Activated CD8-positive, alpha-beta T cell treated with anti-CD3 and anti-CD28 coated beads for 36 hours (primary cell): ENCODE measurements at regions not wholly inside any gene's neighbourhood (a gene's known extent, or its start where the extent isn't known, plus 50 kb on each side); places are given as distances from the start of the nearest gene placed in this dataset.

Experiments
- ATAC-seq: fragments of 200-7000 bp; cut with Tn5 transposase; one replicate; pipeline ENCODE4 v1.10.0; 2021; ENCODE audit warnings: mild to moderate bottlenecking, moderate library complexity
- CTCF ChIA-PET: fragments of 350-600 bp; sonication (Branson Sonifier 250); formaldehyde crosslinking; loops from one replicate; lab custom pipeline; 2021; ENCODE audit warnings: antibody characterized with exemption; lab: Charles Lee
- POLR2A ChIA-PET: fragments of 350-600 bp; sonication (Branson Sonifier 250); formaldehyde crosslinking; loops from one replicate; lab custom pipeline; 2021; ENCODE audit warnings: antibody characterized with exemption; lab: Charles Lee
- DNase-seq: peaks from one replicate; pipeline ENCODE4 v3.0.0-alpha.2; 2020
- H3K27ac Mint-ChIP-seq: one replicate; pipeline ENCODE4 v1.8.0; 2021; ENCODE audit warnings: mild to moderate bottlenecking, mixed read lengths
- H3K27me3 Mint-ChIP-seq: one replicate; pipeline ENCODE4 v1.8.0; 2021; ENCODE audit warnings: mixed read lengths
- H3K36me3 Mint-ChIP-seq: one replicate; pipeline ENCODE4 v1.8.0; 2021; ENCODE audit warnings: low read depth, mixed read lengths
- H3K4me1 Mint-ChIP-seq: one replicate; pipeline ENCODE4 v1.8.0; 2021; ENCODE audit warnings: low read depth, mixed read lengths
- H3K4me3 Mint-ChIP-seq: one replicate; pipeline ENCODE4 v1.8.0; 2021; ENCODE audit warnings: mild to moderate bottlenecking, moderate library complexity, mixed read lengths
- H3K9me3 Mint-ChIP-seq: one replicate; pipeline ENCODE4 v1.8.0; 2021; ENCODE audit warnings: mixed read lengths
- intact Hi-C: fragments of 100-400 bp; cut with micrococcal nuclease; formaldehyde crosslinking; loops from one replicate; pipeline ENCODE4 v1.10.0; 2022
- TF ChIP-seq, protein P1 (sequence below): fragments of 200-600 bp; IDR thresholded peaks from one replicate; pipeline ENCODE4 v1.8.0; 2022; ENCODE audit warnings: antibody characterized with exemption, mild to moderate bottlenecking

DNA sequence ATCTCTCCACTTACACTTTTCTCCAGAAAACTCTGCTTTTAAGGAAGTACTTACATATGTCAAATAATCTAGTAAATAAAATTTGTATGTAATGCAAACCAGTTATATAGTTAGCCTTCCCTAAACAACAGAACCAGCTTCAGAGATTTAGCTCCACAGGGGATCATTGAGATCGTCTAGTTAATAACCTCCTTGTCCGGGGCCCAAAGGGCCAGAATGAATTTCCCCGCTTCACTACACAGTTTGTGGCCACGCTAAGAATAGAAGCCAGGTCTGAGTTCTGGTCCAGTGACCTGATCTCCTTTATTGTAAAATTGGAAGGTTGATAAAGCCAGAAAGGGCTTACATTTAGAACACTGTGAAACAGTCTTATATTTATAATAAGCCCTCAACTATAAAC, 245.2 kb downstream of the TPBG start:
- Mint-ChIP-seq H3K4me3 (no peak overlapping the region), H3K9me3 (no peaks in the 10 kb centered on the region), H3K27ac (no peak overlapping the region), H3K36me3 (no peaks in the 10 kb centered on the region), H3K4me1 (no peaks in the 10 kb centered on the region), H3K27me3 (no peaks in the 10 kb centered on the region)
- CTCF ChIA-PET, result no interaction called here
- TF ChIP-seq, protein P1, sequence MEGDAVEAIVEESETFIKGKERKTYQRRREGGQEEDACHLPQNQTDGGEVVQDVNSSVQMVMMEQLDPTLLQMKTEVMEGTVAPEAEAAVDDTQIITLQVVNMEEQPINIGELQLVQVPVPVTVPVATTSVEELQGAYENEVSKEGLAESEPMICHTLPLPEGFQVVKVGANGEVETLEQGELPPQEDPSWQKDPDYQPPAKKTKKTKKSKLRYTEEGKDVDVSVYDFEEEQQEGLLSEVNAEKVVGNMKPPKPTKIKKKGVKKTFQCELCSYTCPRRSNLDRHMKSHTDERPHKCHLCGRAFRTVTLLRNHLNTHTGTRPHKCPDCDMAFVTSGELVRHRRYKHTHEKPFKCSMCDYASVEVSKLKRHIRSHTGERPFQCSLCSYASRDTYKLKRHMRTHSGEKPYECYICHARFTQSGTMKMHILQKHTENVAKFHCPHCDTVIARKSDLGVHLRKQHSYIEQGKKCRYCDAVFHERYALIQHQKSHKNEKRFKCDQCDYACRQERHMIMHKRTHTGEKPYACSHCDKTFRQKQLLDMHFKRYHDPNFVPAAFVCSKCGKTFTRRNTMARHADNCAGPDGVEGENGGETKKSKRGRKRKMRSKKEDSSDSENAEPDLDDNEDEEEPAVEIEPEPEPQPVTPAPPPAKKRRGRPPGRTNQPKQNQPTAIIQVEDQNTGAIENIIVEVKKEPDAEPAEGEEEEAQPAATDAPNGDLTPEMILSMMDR, result no peak
- ATAC-seq, result no peak
- intact Hi-C loops, result no loop called here
- DNase-seq, result no peak
- POLR2A ChIA-PET, result no interaction called here

DNA sequence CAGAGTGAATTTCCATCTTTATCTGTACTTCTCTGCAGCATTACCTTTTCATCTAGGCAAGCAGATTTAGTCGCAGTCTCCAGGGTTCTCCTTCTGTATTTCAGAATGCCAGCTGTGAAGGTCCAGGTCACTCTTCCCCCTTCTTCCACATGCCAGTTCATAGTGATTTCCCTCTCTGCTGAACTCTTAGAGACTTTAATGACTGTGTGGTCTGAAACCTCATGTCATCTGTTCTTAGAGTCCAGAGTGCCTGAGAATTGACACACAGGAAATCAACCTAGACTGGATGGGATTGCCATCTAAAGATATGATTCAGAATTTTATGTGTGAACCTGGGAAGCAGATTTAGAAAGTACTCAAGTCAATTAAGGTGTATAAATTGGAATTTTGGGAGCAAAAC, 248.1 kb downstream of the TPBG start:
- Mint-ChIP-seq H3K9me3 (no peaks in the 10 kb centered on the region), H3K4me1 (no peaks in the 10 kb centered on the region), H3K27me3 (no peaks in the 10 kb centered on the region), H3K36me3 (no peaks in the 10 kb centered on the region), H3K27ac (no peak overlapping the region), H3K4me3 (no peak overlapping the region)
- no peak for DNase-seq
- intact Hi-C loops, result no loop called here
- ChIA-PET CTCF (interaction anchor here (0.9 kb wide), 1 partner anchor 124 kb away, joined by 3 read pairs; no protein-coding TSS in a partner anchor), POLR2A (no interaction called here)
- no peak for ATAC-seq
- TF ChIP-seq, protein P1, result no peak

DNA sequence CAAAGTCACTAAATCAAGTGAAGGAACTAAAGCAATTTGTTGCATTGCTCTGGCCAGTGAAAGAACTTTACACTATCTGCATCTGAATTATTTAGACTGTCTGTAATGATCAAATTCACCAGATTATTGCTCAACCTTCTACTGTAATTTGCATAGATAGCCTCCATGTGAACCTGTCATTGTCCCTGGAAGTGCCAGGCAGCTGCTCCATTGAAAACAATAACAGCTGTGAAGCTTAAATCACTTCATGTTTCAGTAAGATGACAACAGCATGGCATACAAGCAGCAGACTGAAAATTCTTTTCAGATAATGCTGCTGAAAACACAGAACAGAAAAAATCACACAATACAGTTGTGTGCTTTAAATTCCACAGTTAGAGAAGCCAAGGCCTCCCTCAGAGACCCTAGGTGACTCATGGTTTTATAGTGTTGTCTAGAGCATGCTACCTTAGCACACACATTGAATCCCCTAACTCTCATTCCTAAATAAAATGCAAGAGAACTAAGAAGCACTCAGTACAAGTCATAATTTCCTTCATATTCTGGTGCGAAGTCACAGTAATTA, 248.9 kb downstream of the TPBG start:
- TF ChIP-seq, protein P1, result no peak
- H3K27me3 Mint-ChIP-seq, result no peaks in the 10 kb centered on the region
- ChIA-PET CTCF (interaction anchor here (0.9 kb wide), 1 partner anchor 125 kb away, joined by 3 read pairs; no protein-coding TSS in a partner anchor), POLR2A (no interaction called here)
- ATAC-seq, result no peak
- H3K4me3 Mint-ChIP-seq, result no peak overlapping the region
- no peaks in the 10 kb centered on the region for H3K9me3 Mint-ChIP-seq
- intact Hi-C loops, result no loop called here
- H3K4me1 Mint-ChIP-seq, result no peaks in the 10 kb centered on the region
- no peak overlapping the region for H3K27ac Mint-ChIP-seq
- no peak for DNase-seq
- no peaks in the 10 kb centered on the region for H3K36me3 Mint-ChIP-seq

DNA sequence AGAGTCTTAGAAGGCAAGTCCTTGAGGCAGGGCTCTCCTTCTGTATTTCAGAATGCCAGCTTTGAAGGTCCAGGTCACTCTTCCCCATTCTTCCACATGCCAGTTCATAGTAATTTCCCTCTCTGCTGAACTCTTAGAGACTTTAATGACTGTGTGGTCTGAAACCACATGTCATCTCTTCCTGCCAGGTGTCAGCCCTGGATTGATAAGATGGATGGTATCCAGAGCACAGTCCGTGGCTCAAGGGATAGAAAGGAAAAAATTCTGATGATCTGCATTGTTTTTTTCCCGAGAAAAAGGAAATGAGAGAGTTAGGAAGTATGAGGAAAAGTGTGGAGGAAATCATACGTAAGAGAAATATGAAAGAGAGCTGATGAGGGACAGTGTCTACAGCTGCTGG, 250.9 kb downstream of the TPBG start:
- Mint-ChIP-seq H3K27ac (no peak overlapping the region), H3K4me3 (no peak overlapping the region), H3K36me3 (no peaks in the 10 kb centered on the region), H3K9me3 (no peaks in the 10 kb centered on the region), H3K4me1 (no peaks in the 10 kb centered on the region), H3K27me3 (no peaks in the 10 kb centered on the region)
- intact Hi-C loops, result no loop called here
- ChIA-PET CTCF (no interaction called here), POLR2A (no interaction called here)
- DNase-seq, result no peak
- no peak for ATAC-seq
- TF ChIP-seq, protein P1, result no peak

DNA sequence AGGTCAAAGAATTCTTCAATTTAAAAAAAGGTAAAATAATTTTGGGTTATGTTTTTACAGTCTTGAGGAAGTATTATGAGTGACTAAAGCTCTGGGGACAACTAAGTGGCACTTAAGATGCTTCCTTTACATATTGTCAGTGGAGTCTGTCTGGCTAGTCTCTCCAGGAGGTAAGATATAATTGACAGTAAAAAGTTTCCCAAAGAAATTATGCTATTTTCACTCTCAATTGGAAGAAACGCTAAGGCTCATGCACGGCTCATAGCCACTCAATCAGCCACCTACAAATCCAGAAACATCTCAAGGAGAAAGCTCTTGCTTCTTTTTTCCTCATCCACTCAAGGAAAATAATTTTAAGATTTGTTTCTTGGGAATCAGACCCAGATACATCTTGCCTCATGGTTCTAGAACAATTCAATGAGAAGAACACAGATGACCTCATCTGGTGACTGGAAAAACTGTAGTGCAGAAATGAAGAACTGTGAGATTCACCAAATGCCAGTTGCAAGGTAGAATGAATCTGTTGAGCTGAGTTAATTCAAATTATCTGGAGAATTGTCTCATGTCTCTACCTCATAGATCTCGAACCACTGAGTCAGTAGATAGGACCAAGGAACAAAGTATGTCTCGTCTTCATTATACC, 252.9 kb downstream of the TPBG start:
- Mint-ChIP-seq H3K27ac (no peak overlapping the region), H3K9me3 (no peaks in the 10 kb centered on the region), H3K36me3 (no peaks in the 10 kb centered on the region), H3K4me3 (no peak overlapping the region), H3K4me1 (no peaks in the 10 kb centered on the region), H3K27me3 (no peaks in the 10 kb centered on the region)
- ATAC-seq, result no peak
- intact Hi-C loops, result no loop called here
- no peak for DNase-seq
- TF ChIP-seq, protein P1, result no peak
- CTCF ChIA-PET, result no interaction called here
- POLR2A ChIA-PET, result interaction anchor here (0.7 kb wide), 1 partner anchor 1958 kb away, joined by 3 read pairs; no protein-coding TSS in a partner anchor
